Left lung (tissue), 4 donors: ENCODE measurements at regions not wholly inside any gene's neighbourhood (a gene's known extent, or its start where the extent isn't known, plus 50 kb on each side); places are given as distances from the start of the nearest gene placed in this dataset.
"Not testable (repeated sequence)": the region's sequence is repeated elsewhere in the genome, so short reads cannot be mapped to it uniquely, and the experiment has no call there.

Experiments
- ATAC-seq: fragments of 200-7000 bp; cut with Tn5 transposase; one replicate; pipeline ENCODE4 v1.9.1; 2020; ENCODE audit warnings: moderate library complexity
- DNase-seq, 4 donors: peaks; one replicate each; pipeline ENCODE4 v3.0.0-alpha.2; 2013 to 2020
- H3K27ac ChIP-seq, 2 donors: fragments of 200-600 bp; sonication (generic) in 1 of 2; one replicate each; pipeline versions ENCODE4 v1.5.0 to v1.8.0; 2020 to 2021
- H3K27me3 ChIP-seq, 2 donors: fragments of 200-600 bp; sonication (generic) in 1 of 2; one replicate each; pipeline versions ENCODE4 v1.5.0 to v1.8.0; 2020 to 2021
- H3K36me3 ChIP-seq, 2 donors: fragments of 200-600 bp; sonication (generic) in 1 of 2; one replicate each; pipeline versions ENCODE4 v1.5.0 to v1.8.0; 2020 to 2021
- H3K4me1 ChIP-seq, 2 donors: fragments of 200-600 bp; one replicate each; pipeline ENCODE4 v1.8.0; 2021
- H3K4me3 ChIP-seq, 2 donors: fragments of 200-600 bp; sonication (generic) in 1 of 2; one replicate each; pipeline versions ENCODE4 v1.5.0 to v1.8.0; 2020 to 2021; ENCODE audit warnings: mild to moderate bottlenecking in 1 of 2
- H3K9me3 ChIP-seq, 2 donors: fragments of 200-600 bp; sonication (generic) in 1 of 2; one replicate each; pipeline versions ENCODE4 v1.5.0 to v1.8.0; 2020 to 2021
- CTCF ChIP-seq, 2 donors: fragments of 200-600 bp; sonication (generic) in 1 of 2; IDR thresholded peaks; one replicate each; pipeline versions ENCODE4 v1.5.0 to v1.8.0; 2021; ENCODE audit warnings: antibody characterized with exemption in 2 of 2
- intact Hi-C, 2 donors: fragments of 100-400 bp; cut with DNase I; formaldehyde crosslinking; loops; one replicate each; pipeline versions ENCODE4 v1.11.2 to v1.14.2; 2022
- donor health status: DM: no; HTN: yes; CAD: no.
- donor health status: DM: no; HTN: no; CAD: no.

- Histone ChIP-seq H3K27ac (no peak overlapping the region), H3K36me3 (no peaks in the 10 kb centered on the region), H3K9me3 (no peaks in the 10 kb centered on the region), H3K27me3 (no peaks in the 10 kb centered on the region), H3K4me1 (peaks cover 0 to 12% of the 10 kb centered on the region in 2 donors), H3K4me3 (no peak overlapping the region)
- no peak for ATAC-seq
- no peak for TF ChIP-seq CTCF (IDR thresholded peaks at IDR 0.05)
- intact Hi-C loops, result no loop called here
- no peak for DNase-seq
Measured at GRCh38 chr6:74602206-74602605, 603.6 kb downstream of the COL12A1 start.

- no peak for TF ChIP-seq CTCF (IDR thresholded peaks at IDR 0.05)
- Histone ChIP-seq H3K4me1 (no peaks in the 10 kb centered on the region), H3K9me3 (no peaks in the 10 kb centered on the region), H3K36me3 (no peaks in the 10 kb centered on the region), H3K27me3 (no peaks in the 10 kb centered on the region), H3K4me3 (no peak overlapping the region), H3K27ac (no peak overlapping the region)
- ATAC-seq (peak; percentile 83), DNase-seq (no peak)
- intact Hi-C loops, result no loop called here
Measured at GRCh38 chr6:74598462-74599393, 607.1 kb downstream of the COL12A1 start.

GRCh38 chr6:74597840-74598239, 608.0 kb downstream of the COL12A1 start:
- H3K4me3 ChIP-seq, result no peak overlapping the region
- intact Hi-C loops, result no loop called here
- H3K4me1 ChIP-seq, result no peaks in the 10 kb centered on the region
- DNase-seq (no peak), ATAC-seq (no peak)
- TF ChIP-seq CTCF (IDR thresholded peaks at IDR 0.05), result no peak
- H3K9me3 ChIP-seq, result peaks cover 0 to 3% of the 10 kb centered on the region in 2 donors
- no peaks in the 10 kb centered on the region for H3K27me3 ChIP-seq
- no peak overlapping the region for H3K27ac ChIP-seq
- H3K36me3 ChIP-seq, result no peaks in the 10 kb centered on the region

- Histone ChIP-seq H3K36me3 (no peaks in the 10 kb centered on the region), H3K27ac (no peak overlapping the region), H3K9me3 (peaks cover 0 to 3% of the 10 kb centered on the region in 2 donors), H3K4me3 (no peak overlapping the region), H3K27me3 (no peaks in the 10 kb centered on the region), H3K4me1 (no peaks in the 10 kb centered on the region)
- no peak for TF ChIP-seq CTCF (IDR thresholded peaks at IDR 0.05)
- DNase-seq (no peak), ATAC-seq (no peak)
- intact Hi-C loops, result no loop called here
Measured at GRCh38 chr6:74597266-74597665, 608.6 kb downstream of the COL12A1 start.

- peaks cover 0 to 6% of the 10 kb centered on the region in 2 donors for H3K9me3 ChIP-seq
- H3K27me3 ChIP-seq, result no peaks in the 10 kb centered on the region
- H3K27ac ChIP-seq, result no peak overlapping the region
- no peaks in the 10 kb centered on the region for H3K36me3 ChIP-seq
- DNase-seq, result no peak
- intact Hi-C loops, result no loop called here
- H3K4me1 ChIP-seq, result no peaks in the 10 kb centered on the region
- TF ChIP-seq CTCF (IDR thresholded peaks at IDR 0.05), result no peak
- H3K4me3 ChIP-seq, result no peak overlapping the region
- peak; percentile 88 for ATAC-seq
Measured at GRCh38 chr6:74596588-74596987, 609.3 kb downstream of the COL12A1 start.

GRCh38 chr6:74594350-74594749, 611.5 kb downstream of the COL12A1 start:
- not testable (repeated sequence) for DNase-seq

More at GRCh38 chr6:74594350-74594749, 611.5 kb downstream of the COL12A1 start:
- H3K27ac ChIP-seq, H3K36me3 ChIP-seq, H3K27me3 ChIP-seq, ATAC-seq, intact Hi-C loops, H3K4me1 ChIP-seq, H3K4me3 ChIP-seq, H3K9me3 ChIP-seq: not testable (repeated sequence)
